ENCODE measurements at regions not wholly inside any gene's neighbourhood (a gene's known extent, or its start where the extent isn't known, plus 50 kb on each side); places are given as distances from the start of the nearest gene placed in this dataset.

GRCh38 chr11:129291546-129291945 lies 84.1 kb upstream of the BARX2 start:
- DNase-seq = no peak

- no peak for DNase-seq
Measured at GRCh38 chr11:129290966-129291365, 84.7 kb upstream of the BARX2 start.

GRCh38 chr11:129289350-129290040 lies 86.2 kb upstream of the BARX2 start:
- no peak for DNase-seq

GRCh38 chr11:129287920-129288319 lies 87.7 kb upstream of the BARX2 start:
- no peak for DNase-seq

- peak; percentile 95 for DNase-seq
Measured at GRCh38 chr11:129286813-129287212, 88.8 kb upstream of the BARX2 start.

GRCh38 chr11:129285402-129285786 lies 90.3 kb upstream of the BARX2 start:
- peak; percentile 9 for DNase-seq

GRCh38 chr11:129283141-129283540 lies 91.0 kb upstream of the ARHGAP32 start:
- peak; percentile 29 for DNase-seq

- no peak for DNase-seq
Measured at GRCh38 chr11:129282634-129283033, 90.5 kb upstream of the ARHGAP32 start.

GRCh38 chr11:129281471-129282415 lies 89.6 kb upstream of the ARHGAP32 start:
- DNase-seq = no peak

- DNase-seq = peak; percentile 53
Measured at GRCh38 chr11:129280027-129280811, 88.1 kb upstream of the ARHGAP32 start.

GRCh38 chr11:129279326-129280026 lies 87.4 kb upstream of the ARHGAP32 start:
- DNase-seq = peak; percentile 91

GRCh38 chr11:129278586-129279319 lies 86.6 kb upstream of the ARHGAP32 start:
- DNase-seq = peak; percentile 55

- DNase-seq = no peak
Measured at GRCh38 chr11:129277198-129277843, 85.2 kb upstream of the ARHGAP32 start.

GRCh38 chr11:129275828-129276227 lies 83.7 kb upstream of the ARHGAP32 start:
- no peak for DNase-seq

GRCh38 chr11:129273944-129274711 lies 82.0 kb upstream of the ARHGAP32 start:
- DNase-seq = no peak

GRCh38 chr11:129273322-129273721 lies 81.2 kb upstream of the ARHGAP32 start:
- no peak for DNase-seq

- DNase-seq = no peak
Measured at GRCh38 chr11:129271030-129271429, 78.9 kb upstream of the ARHGAP32 start.

GRCh38 chr11:129270446-129270845 lies 78.3 kb upstream of the ARHGAP32 start:
- DNase-seq = no peak

- DNase-seq = no peak
Measured at GRCh38 chr11:129268371-129268770, 76.2 kb upstream of the ARHGAP32 start.

GRCh38 chr11:129267716-129268115 lies 75.6 kb upstream of the ARHGAP32 start:
- DNase-seq = no peak

GRCh38 chr11:129266536-129266935 lies 74.4 kb upstream of the ARHGAP32 start:
- DNase-seq = no peak
